Fibroblast of villous mesenchyme (primary cell): ENCODE measurements at regions not wholly inside any gene's neighbourhood (a gene's known extent, or its start where the extent isn't known, plus 50 kb on each side); places are given as distances from the start of the nearest gene placed in this dataset.

Experiments
- DNase-seq: peaks from one replicate; pipeline ENCODE4 v3.0.0-alpha.2; 2010; ENCODE audit warnings: low read depth
- H3K4me3 ChIP-seq: 2 replicates; pipeline ENCODE4 v1.5.1; 2011; ENCODE audit warnings: low read depth, mild to moderate bottlenecking, low read length
- CTCF ChIP-seq: IDR thresholded peaks from 2 replicates; pipeline ENCODE4 v1.5.1; 2012; ENCODE audit warnings: low read depth, mild to moderate bottlenecking, low read length; ENCODE audit not compliant: insufficient read depth

- DNase-seq: no peak
- TF ChIP-seq CTCF: no peak
- H3K4me3 ChIP-seq: no peak overlapping the region
Measured at GRCh38 chr2:123359636-123360035, 665.5 kb upstream of the CNTNAP5 start.

- no peak overlapping the region for H3K4me3 ChIP-seq
- no peak for DNase-seq
- no peak for TF ChIP-seq CTCF
Measured at GRCh38 chr2:123362671-123363440, 662.2 kb upstream of the CNTNAP5 start.

- TF ChIP-seq CTCF: no peak
- DNase-seq: no peak
Measured at GRCh38 chr2:123363826-123364225, 661.3 kb upstream of the CNTNAP5 start.

GRCh38 chr2:123364243-123364896 lies 660.7 kb upstream of the CNTNAP5 start:
- no peak for DNase-seq

More at GRCh38 chr2:123363826-123364225, 661.3 kb upstream of the CNTNAP5 start:
- no peak overlapping the region for H3K4me3 ChIP-seq

GRCh38 chr2:123366239-123366837 lies 658.7 kb upstream of the CNTNAP5 start:
- no peak for DNase-seq
- TF ChIP-seq CTCF: no peak

More at GRCh38 chr2:123364243-123364896, 660.7 kb upstream of the CNTNAP5 start:
- no peak overlapping the region for H3K4me3 ChIP-seq
- TF ChIP-seq CTCF: no peak

GRCh38 chr2:123370186-123370585 lies 654.9 kb upstream of the CNTNAP5 start:
- H3K4me3 ChIP-seq: no peak overlapping the region
- no peak for DNase-seq
- TF ChIP-seq CTCF: no peak

More at GRCh38 chr2:123366239-123366837, 658.7 kb upstream of the CNTNAP5 start:
- no peak overlapping the region for H3K4me3 ChIP-seq
